CD4-positive, alpha-beta memory T cell (primary cell): ENCODE measurements at regions not wholly inside any gene's neighbourhood (a gene's known extent, or its start where the extent isn't known, plus 50 kb on each side); places are given as distances from the start of the nearest gene placed in this dataset.

Experiments
- CTCF ChIA-PET: fragments of 350-600 bp; sonication (Branson Sonifier 250); formaldehyde crosslinking; loops from one replicate; lab custom pipeline; 2021; ENCODE audit warnings: inconsistent platforms; ENCODE audit not compliant: partially characterized antibody; lab: Charles Lee
- POLR2A ChIA-PET: fragments of 350-600 bp; sonication (Branson Sonifier 250); formaldehyde crosslinking; loops from one replicate; lab custom pipeline; 2021; ENCODE audit not compliant: partially characterized antibody; lab: Charles Lee
- DNase-seq, 5 donors: peaks; one replicate each; pipeline versions ENCODE4 v3.0.0 to v3.0.0-alpha.2; 2020 to 2022; ENCODE audit warnings: mixed read lengths in 1 of 5
- H3K27ac ChIP-seq: one replicate; pipeline ENCODE4 v1.7.0; 2013; ENCODE audit warnings: low read depth, low read length
- H3K27me3 ChIP-seq: 2 replicates; pipeline ENCODE4 v1.7.0; 2013; ENCODE audit warnings: mild to moderate bottlenecking, low read length, moderate library complexity; ENCODE audit not compliant: insufficient read depth
- H3K36me3 ChIP-seq: 2 replicates; pipeline ENCODE4 v1.7.0; 2013; ENCODE audit warnings: mild to moderate bottlenecking, low read length, moderate library complexity; ENCODE audit not compliant: insufficient read depth
- H3K4me1 ChIP-seq: 2 replicates; pipeline ENCODE4 v1.7.0; 2013; ENCODE audit warnings: mild to moderate bottlenecking, low read length, moderate library complexity; ENCODE audit not compliant: insufficient read depth
- H3K4me3 ChIP-seq, 2 donors: one replicate each; pipeline ENCODE4 v1.7.0; 2013; ENCODE audit warnings: low read length in 2 of 2, mild to moderate bottlenecking in 1 of 2
- H3K9me3 ChIP-seq, 2 donors: one replicate each; pipeline ENCODE4 v1.7.0; 2013; ENCODE audit warnings: low read length in 2 of 2, control low read depth in 1 of 2; ENCODE audit not compliant: control insufficient read depth in 1 of 2
- H3K27ac Mint-ChIP-seq, 7 donors: one replicate each; pipeline ENCODE4 v1.8.0; 2020 to 2021; ENCODE audit warnings: mixed read lengths in 7 of 7, mild to moderate bottlenecking in 6 of 7, inconsistent platforms in 3 of 7, moderate library complexity in 3 of 7
- H3K27me3 Mint-ChIP-seq, 2 donors: one replicate each; pipeline ENCODE4 v1.8.0; 2020 to 2021; ENCODE audit warnings: mixed read lengths in 2 of 2
- H3K36me3 Mint-ChIP-seq, 2 donors: one replicate each; pipeline ENCODE4 v1.8.0; 2020 to 2021; ENCODE audit warnings: mixed read lengths in 2 of 2, inconsistent platforms in 1 of 2, mild to moderate bottlenecking in 1 of 2
- H3K4me1 Mint-ChIP-seq, 4 donors: one replicate each; pipeline ENCODE4 v1.8.0; 2020 to 2021; ENCODE audit warnings: mixed read lengths in 4 of 4, mild to moderate bottlenecking in 1 of 4
- H3K4me3 Mint-ChIP-seq, 8 donors: one replicate each; pipeline ENCODE4 v1.8.0; 2020 to 2021; ENCODE audit warnings: mixed read lengths in 8 of 8, mild to moderate bottlenecking in 7 of 8, moderate library complexity in 6 of 8, inconsistent platforms in 3 of 8
- H3K9me3 Mint-ChIP-seq, 8 donors: one replicate each; pipeline ENCODE4 v1.8.0; 2020 to 2021; ENCODE audit warnings: mixed read lengths in 8 of 8, mild to moderate bottlenecking in 5 of 8, inconsistent platforms in 3 of 8, moderate library complexity in 1 of 8
- intact Hi-C: fragments of 100-400 bp; cut with micrococcal nuclease; formaldehyde crosslinking; loops from one replicate; pipeline ENCODE4 v1.15.1; 2023

DNA sequence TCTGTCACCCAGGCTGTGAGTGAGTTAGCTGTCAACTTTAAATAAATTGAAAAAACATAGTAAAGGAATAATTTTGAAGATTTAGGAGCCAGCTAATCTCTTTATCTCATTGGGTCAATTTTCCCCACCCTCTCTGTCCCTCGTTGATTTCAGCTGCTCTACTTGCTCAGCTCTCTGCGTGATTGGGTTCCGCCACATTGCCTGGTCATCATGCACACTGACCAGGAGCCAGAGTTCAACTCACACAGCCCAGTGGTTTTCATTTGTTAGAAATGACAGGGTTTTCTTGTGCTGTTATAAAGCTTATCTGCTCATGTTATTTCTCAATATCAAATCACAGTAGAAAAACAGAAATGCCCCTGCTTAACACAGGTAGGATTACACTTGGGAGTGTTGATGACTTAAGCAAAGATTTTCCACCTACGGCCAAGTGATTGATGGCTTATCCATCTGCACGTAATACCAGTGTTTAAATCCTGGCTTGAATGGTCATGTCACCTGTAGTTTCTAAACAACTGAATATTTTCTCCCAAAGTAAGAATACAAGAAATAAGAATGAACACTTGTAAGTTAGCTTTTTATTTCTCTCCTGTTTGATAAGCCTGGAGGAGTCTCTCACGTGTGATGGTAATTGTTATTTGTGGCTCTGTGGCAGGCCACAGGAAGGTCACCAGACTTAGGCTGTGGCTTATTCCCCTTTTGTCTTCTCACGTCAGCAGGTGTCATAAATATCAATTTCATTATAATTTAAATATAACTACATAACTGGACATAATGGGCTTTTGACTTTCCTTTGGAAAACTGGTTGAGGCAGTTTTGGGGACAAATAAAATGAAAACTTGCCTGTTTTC is 367.2 kb upstream of the DDHD1 start:
- POLR2A ChIA-PET = no interaction called here

DNA sequence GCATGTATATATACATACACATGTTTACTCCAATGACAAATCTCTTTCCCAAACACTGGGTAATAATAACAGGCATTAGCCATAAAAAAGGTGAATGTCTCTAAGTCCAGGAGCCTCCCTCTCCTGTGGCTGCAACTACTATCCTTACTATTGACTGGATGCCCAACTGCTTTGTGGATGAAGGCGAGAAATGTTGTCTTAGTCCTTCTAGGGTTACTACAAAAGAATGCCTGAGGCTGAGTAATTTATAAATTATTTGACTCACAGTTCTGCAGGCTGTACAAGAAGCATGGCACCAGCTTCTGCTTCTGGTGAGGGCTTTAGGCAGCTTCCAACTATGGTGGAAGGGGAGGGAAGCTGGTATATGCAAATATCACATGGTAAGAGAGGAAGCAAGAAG is 366.0 kb upstream of the DDHD1 start:
- ChIA-PET POLR2A (no interaction called here), CTCF (no interaction called here)
- Mint-ChIP-seq H3K9me3 (peaks cover 3 to 11% (median 5%) of the 10 kb centered on the region in 8 donors), H3K36me3 (no peaks in the 10 kb centered on the region), H3K4me3 (no peak overlapping the region), H3K27ac (no peak overlapping the region), H3K4me1 (no peaks in the 10 kb centered on the region), H3K27me3 (no peaks in the 10 kb centered on the region)
- no peak overlapping the region for H3K27ac ChIP-seq
- no peaks in the 10 kb centered on the region for H3K4me1 ChIP-seq
- no peak for DNase-seq
- H3K9me3 ChIP-seq = no peaks in the 10 kb centered on the region
- no peak overlapping the region for H3K4me3 ChIP-seq
- no peaks in the 10 kb centered on the region for H3K27me3 ChIP-seq
- intact Hi-C loops = no loop called here
- H3K36me3 ChIP-seq = no peaks in the 10 kb centered on the region

More for the DNA sequence above, 367.2 kb upstream of the DDHD1 start:
- Mint-ChIP-seq H3K4me1 (no peaks in the 10 kb centered on the region), H3K27ac (no peak overlapping the region), H3K4me3 (no peak overlapping the region), H3K27me3 (no peaks in the 10 kb centered on the region), H3K36me3 (no peaks in the 10 kb centered on the region), H3K9me3 (peaks cover 3 to 11% (median 5%) of the 10 kb centered on the region in 8 donors)
- H3K4me1 ChIP-seq = no peaks in the 10 kb centered on the region
- H3K36me3 ChIP-seq = no peaks in the 10 kb centered on the region
- H3K9me3 ChIP-seq = no peaks in the 10 kb centered on the region
- no peak overlapping the region for H3K27ac ChIP-seq
- CTCF ChIA-PET = no interaction called here
- intact Hi-C loops = no loop called here
- DNase-seq = no peak
- no peaks in the 10 kb centered on the region for H3K27me3 ChIP-seq
- H3K4me3 ChIP-seq = no peak overlapping the region

DNA sequence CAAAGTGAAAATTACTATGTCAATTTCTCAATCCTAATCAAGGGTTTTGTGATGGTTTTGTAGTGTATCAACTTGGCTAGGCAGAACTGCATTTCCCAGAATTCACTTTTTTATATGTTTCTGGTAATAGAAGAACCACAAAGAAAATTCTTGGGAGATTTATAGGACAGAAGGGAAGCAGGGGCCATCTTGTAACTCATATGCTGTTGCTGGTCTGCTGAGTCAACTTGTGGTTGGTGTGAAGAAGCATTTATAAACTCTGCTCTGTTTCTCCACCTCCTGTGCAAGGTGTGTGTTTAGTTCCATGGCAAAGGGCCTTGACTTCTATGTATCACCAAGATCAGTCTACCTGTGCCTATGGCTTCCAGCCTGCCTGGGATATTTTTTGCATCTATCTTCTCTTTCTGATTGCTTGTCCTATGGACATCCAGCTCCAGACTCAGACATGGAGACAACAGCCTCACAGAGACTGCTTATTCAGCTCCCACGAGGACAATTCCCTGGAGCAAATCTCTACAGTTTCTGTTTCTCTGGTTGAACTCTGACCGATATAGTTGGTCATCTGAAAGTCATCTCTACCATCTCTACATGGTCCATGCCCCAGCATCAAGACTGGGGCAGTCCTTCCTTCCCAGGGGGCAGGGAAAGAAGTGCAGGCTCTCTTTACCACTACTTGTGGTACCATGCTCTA is 364.3 kb upstream of the DDHD1 start:
- H3K4me1 Mint-ChIP-seq = no peaks in the 10 kb centered on the region
- H3K4me3 Mint-ChIP-seq = no peak overlapping the region
- ChIA-PET CTCF (no interaction called here), POLR2A (no interaction called here)
- Histone ChIP-seq H3K9me3 (no peaks in the 10 kb centered on the region), H3K36me3 (no peaks in the 10 kb centered on the region), H3K27me3 (no peaks in the 10 kb centered on the region), H3K4me1 (no peaks in the 10 kb centered on the region), H3K4me3 (no peak overlapping the region), H3K27ac (no peak overlapping the region)
- no peak overlapping the region for H3K27ac Mint-ChIP-seq
- H3K27me3 Mint-ChIP-seq = no peaks in the 10 kb centered on the region
- intact Hi-C loops = no loop called here
- H3K36me3 Mint-ChIP-seq = no peaks in the 10 kb centered on the region
- DNase-seq = no peak
- peaks cover under 1 to 8% (median 5%) of the 10 kb centered on the region in 8 donors for H3K9me3 Mint-ChIP-seq

DNA sequence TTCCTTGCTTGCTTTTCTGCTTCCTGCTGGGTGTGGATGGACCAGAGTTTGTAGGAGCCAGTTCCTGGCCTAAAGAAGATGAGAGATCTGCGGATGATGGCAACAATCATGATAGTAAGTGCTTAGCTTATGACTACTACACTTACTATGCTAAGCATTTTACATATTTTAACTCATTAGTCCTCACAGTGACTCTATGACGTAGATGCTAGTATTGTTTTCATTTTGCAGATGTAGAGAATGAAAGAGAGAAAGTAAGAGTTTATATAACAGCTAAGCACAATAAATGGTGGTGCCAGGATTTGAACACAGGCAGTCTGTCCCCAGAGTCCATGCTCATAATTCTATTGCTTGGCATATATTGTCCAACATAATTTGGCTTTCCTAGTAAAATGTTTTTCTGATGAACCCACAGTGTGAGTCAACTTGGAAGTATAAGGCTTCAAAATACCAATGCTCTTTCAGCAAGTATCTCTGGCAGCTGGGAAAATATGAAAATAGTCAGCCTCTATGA is 363.2 kb upstream of the DDHD1 start:
- H3K36me3 ChIP-seq = no peaks in the 10 kb centered on the region
- H3K36me3 Mint-ChIP-seq = no peaks in the 10 kb centered on the region
- no peak overlapping the region for H3K4me3 Mint-ChIP-seq
- no peaks in the 10 kb centered on the region for H3K4me1 Mint-ChIP-seq
- intact Hi-C loops = no loop called here
- CTCF ChIA-PET = no interaction called here
- H3K9me3 Mint-ChIP-seq = peaks cover 0 to 6% (median 2%) of the 10 kb centered on the region in 8 donors
- H3K27ac Mint-ChIP-seq = no peak overlapping the region
- no peaks in the 10 kb centered on the region for H3K9me3 ChIP-seq
- no peak for DNase-seq
- no peaks in the 10 kb centered on the region for H3K27me3 ChIP-seq
- no peaks in the 10 kb centered on the region for H3K27me3 Mint-ChIP-seq
- no peak overlapping the region for H3K4me3 ChIP-seq
- H3K27ac ChIP-seq = no peak overlapping the region
- no peaks in the 10 kb centered on the region for H3K4me1 ChIP-seq
- POLR2A ChIA-PET = no interaction called here

DNA sequence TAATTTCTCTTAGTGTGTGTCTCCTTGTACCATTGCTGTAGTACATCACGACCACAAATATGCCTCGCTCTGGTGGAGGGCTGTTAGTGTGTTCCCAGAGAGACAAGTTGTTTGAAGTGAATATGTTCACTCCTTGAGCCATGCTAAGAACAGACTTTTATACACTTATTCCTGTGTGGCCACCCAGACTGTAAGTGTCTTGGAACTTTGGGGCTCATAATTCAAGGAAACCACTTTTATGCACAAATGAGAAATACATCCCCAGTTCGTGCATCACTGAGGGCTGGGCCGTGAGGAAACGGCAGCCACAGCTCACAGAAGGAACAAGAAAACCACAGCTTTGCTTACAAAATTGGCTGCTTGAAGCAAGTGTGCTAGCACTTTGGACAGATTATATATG is 362.2 kb upstream of the DDHD1 start:
- no peak overlapping the region for H3K27ac Mint-ChIP-seq
- no peaks in the 10 kb centered on the region for H3K4me1 Mint-ChIP-seq
- Histone ChIP-seq H3K27me3 (no peaks in the 10 kb centered on the region), H3K4me3 (no peak overlapping the region), H3K4me1 (no peaks in the 10 kb centered on the region), H3K9me3 (no peaks in the 10 kb centered on the region), H3K36me3 (no peaks in the 10 kb centered on the region), H3K27ac (no peak overlapping the region)
- peaks cover 0 to 8% (median under 1%) of the 10 kb centered on the region in 8 donors for H3K9me3 Mint-ChIP-seq
- no peak for DNase-seq
- no peaks in the 10 kb centered on the region for H3K27me3 Mint-ChIP-seq
- H3K4me3 Mint-ChIP-seq = no peak overlapping the region
- intact Hi-C loops = no loop called here
- no peaks in the 10 kb centered on the region for H3K36me3 Mint-ChIP-seq
- POLR2A ChIA-PET = no interaction called here
- CTCF ChIA-PET = no interaction called here

DNA sequence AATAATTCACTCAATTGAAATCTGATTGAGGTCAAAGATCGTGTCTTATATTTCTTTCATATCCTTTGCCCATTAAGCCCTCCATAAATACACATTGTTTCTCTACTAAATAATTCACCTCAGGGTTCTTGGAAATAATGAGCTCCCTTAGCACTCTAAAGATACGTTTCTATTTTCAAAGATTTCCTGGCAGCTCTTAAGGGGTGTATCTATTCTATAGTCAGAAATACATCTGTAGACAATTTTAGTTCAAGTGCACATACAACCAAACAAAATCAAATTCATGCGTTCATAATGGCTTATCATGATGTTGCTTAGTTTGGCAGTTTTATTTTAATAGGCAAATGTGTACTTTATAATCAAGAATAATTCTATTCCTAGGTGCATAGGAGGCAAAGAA is 361.1 kb upstream of the DDHD1 start:
- peaks cover 0 to 8% (median 1%) of the 10 kb centered on the region in 8 donors for H3K9me3 Mint-ChIP-seq
- Histone ChIP-seq H3K27me3 (no peaks in the 10 kb centered on the region), H3K36me3 (no peaks in the 10 kb centered on the region), H3K4me3 (no peak overlapping the region), H3K9me3 (no peaks in the 10 kb centered on the region), H3K27ac (no peak overlapping the region), H3K4me1 (no peaks in the 10 kb centered on the region)
- no peaks in the 10 kb centered on the region for H3K4me1 Mint-ChIP-seq
- H3K27me3 Mint-ChIP-seq = no peaks in the 10 kb centered on the region
- no peaks in the 10 kb centered on the region for H3K36me3 Mint-ChIP-seq
- intact Hi-C loops = no loop called here
- no peak overlapping the region for H3K4me3 Mint-ChIP-seq
- ChIA-PET POLR2A (no interaction called here), CTCF (no interaction called here)
- DNase-seq = no peak
- H3K27ac Mint-ChIP-seq = no peak overlapping the region

DNA sequence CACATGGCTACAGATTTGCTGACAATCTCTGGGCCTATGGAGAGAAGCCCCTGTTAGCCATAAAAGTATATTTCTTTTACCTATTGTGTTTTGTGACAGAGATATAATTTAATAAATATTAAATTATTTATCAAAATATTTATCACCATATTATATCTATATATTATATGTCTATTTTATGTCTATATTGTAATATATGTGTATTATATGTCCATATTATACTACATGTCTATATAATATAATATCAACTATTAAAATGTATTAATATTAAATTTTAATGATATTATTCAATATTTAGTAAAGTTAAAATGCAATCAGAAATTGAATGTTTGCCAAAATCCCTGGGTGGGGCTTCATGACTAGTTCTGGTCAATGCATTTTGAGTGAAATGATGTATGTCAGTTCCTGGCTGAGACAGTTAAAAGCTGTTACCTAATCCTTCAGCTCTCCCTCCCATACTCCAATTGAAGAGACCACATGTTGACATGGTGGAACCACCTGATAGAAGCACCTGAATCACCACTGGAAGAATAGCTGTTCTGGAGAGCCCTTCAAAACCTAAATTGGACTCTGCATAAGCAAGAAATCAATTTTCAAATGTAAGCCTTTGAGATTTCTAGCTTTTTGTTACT is 357.3 kb upstream of the DDHD1 start:
- ChIA-PET CTCF (no interaction called here), POLR2A (no interaction called here)
- intact Hi-C loops = no loop called here
- Histone ChIP-seq H3K4me1 (no peaks in the 10 kb centered on the region), H3K27ac (no peak overlapping the region), H3K4me3 (no peak overlapping the region), H3K27me3 (no peaks in the 10 kb centered on the region), H3K9me3 (no peaks in the 10 kb centered on the region), H3K36me3 (no peaks in the 10 kb centered on the region)
- no peak for DNase-seq
- no peaks in the 10 kb centered on the region for H3K4me1 Mint-ChIP-seq
- no peaks in the 10 kb centered on the region for H3K36me3 Mint-ChIP-seq
- no peak overlapping the region for H3K27ac Mint-ChIP-seq
- peaks cover 0 to 18% (median 11%) of the 10 kb centered on the region in 8 donors for H3K9me3 Mint-ChIP-seq
- H3K4me3 Mint-ChIP-seq = no peak overlapping the region
- no peaks in the 10 kb centered on the region for H3K27me3 Mint-ChIP-seq
